ENCODE measurements at regions not wholly inside any gene's neighbourhood (a gene's known extent, or its start where the extent isn't known, plus 50 kb on each side); places are given as distances from the start of the nearest gene placed in this dataset.

DNA sequence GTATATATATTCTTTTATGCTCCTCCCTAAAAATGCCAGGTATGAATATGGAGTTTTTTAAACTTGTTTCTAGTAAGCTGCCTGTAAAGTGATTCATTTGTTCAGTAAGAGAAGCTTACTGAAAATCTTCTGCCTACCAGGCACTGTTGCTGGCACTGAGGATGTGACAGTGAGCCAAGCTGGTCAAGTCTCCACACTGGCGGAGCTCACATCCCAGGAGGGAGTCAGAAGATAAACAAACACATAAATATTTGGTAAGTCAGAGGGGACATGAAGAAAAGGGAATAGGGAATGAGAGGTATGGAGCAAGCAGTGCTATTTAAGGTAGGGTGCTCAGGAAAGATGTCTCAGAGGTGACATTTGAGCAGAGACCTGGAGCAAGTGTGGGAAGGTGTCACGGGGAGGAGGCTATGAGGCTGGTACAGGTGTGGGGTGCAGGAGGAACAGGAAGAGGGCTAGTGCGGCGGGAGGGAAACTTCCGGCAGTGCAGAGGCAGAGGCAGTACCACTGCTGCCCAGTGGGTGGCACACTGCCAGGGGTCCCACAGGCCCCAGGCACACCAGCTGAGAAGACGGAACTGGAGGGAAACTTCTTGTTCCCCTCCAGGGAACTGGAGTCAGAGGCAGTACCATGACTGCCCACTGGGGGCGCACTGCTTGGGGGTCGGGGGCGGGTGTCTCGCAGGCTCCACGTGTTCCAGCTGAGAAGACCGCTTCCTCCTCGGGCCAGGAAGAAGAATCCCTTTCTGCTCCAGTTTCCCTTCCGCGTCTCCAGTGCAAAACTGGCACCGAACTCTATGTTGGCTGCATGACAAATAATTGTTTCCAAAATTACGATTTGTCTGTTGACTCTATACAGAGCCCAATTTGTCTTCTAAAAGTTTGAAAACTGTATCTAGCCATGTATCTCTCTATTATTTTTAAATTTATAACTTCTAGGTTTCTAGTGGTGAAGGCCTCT lies 161.0 kb downstream of the TEX36 start:
- no peak for TF ChIP-seq FOXM1 (IDR thresholded peaks at IDR 0.05; ENCODE audit: borderline replicate concordance)
- TF ChIP-seq BHLHE40 (IDR thresholded peaks at IDR 0.05; ENCODE audit: borderline replicate concordance) = no peak
- no peak for TF ChIP-seq CTBP1 (IDR thresholded peaks at IDR 0.05; ENCODE audit: borderline replicate concordance)
- no peak for TF ChIP-seq SUZ12 (IDR thresholded peaks at IDR 0.05)
- no peak for TF ChIP-seq LEF1 (IDR thresholded peaks at IDR 0.05; ENCODE audit: borderline replicate concordance)
- no peak for TF ChIP-seq PKNOX1 (IDR thresholded peaks at IDR 0.05)
- no peak for TF ChIP-seq FOXA1 (IDR thresholded peaks at IDR 0.05)
- TF ChIP-seq FOXK2 (IDR thresholded peaks at IDR 0.05) = no peak
- TF ChIP-seq ARNT (IDR thresholded peaks at IDR 0.05) = no peak
- TF ChIP-seq SP1 (IDR thresholded peaks at IDR 0.05) = no peak
- TF ChIP-seq NFRKB (IDR thresholded peaks at IDR 0.05) = no peak
